GM23338 (cell line): ENCODE measurements at regions not wholly inside any gene's neighbourhood (a gene's known extent, or its start where the extent isn't known, plus 50 kb on each side); places are given as distances from the start of the nearest gene placed in this dataset.

Experiments used
- ATAC-seq: fragments of 200-7000 bp; cut with Tn5 transposase; 3 replicates; pipeline ENCODE4 v1.9.1; 2020
- DNase-seq: peaks from one replicate; pipeline ENCODE4 v3.0.0-alpha.2; 2015; ENCODE audit warnings: low spot score
- H2AFZ ChIP-seq: fragments of 200-600 bp; sonication (generic); 2 replicates; pipeline ENCODE4 v1.8.0; 2016; ENCODE audit warnings: antibody characterized with exemption, mild to moderate bottlenecking, moderate library complexity
- H3F3A ChIP-seq: fragments of 200-600 bp; sonication (generic); replicated peaks from 2 replicates; pipeline ENCODE4 v1.8.0; 2017; ENCODE audit warnings: antibody characterized with exemption, mixed run types, low read depth
- H3K27ac ChIP-seq: fragments of 200-600 bp; sonication (generic); 2 replicates; pipeline ENCODE4 v1.6.1; 2016; ENCODE audit warnings: low read depth
- H3K27me3 ChIP-seq: fragments of 200-600 bp; sonication (generic); 2 replicates; pipeline ENCODE4 v1.8.0; 2016; ENCODE audit warnings: mild to moderate bottlenecking, mixed run types, moderate library complexity; ENCODE audit not compliant: insufficient read depth
- H3K36me3 ChIP-seq: fragments of 200-600 bp; sonication (generic); 2 replicates; pipeline ENCODE4 v1.8.0; 2016; ENCODE audit warnings: mild to moderate bottlenecking; ENCODE audit not compliant: insufficient read depth
- H3K4me1 ChIP-seq: fragments of 200-600 bp; sonication (generic); 2 replicates; pipeline ENCODE4 v1.8.0; 2016; ENCODE audit warnings: mild to moderate bottlenecking, moderate library complexity; ENCODE audit not compliant: insufficient read depth
- H3K4me2 ChIP-seq: fragments of 200-600 bp; sonication (generic); 2 replicates; pipeline ENCODE4 v1.7.1; 2017; ENCODE audit warnings: mixed run types
- H3K4me3 ChIP-seq: fragments of 200-600 bp; sonication (generic); 2 replicates; pipeline ENCODE4 v1.6.1; 2016; ENCODE audit warnings: mixed run types
- H3K79me2 ChIP-seq: fragments of 200-600 bp; sonication (generic); replicated peaks from 2 replicates; pipeline ENCODE4 v1.8.0; 2017; ENCODE audit warnings: mild to moderate bottlenecking; ENCODE audit not compliant: insufficient read depth
- H3K9me2 ChIP-seq: fragments of 200-600 bp; sonication (generic); 2 replicates; pipeline ENCODE4 v1.8.0; 2017; ENCODE audit not compliant: insufficient read depth
- H4K20me1 ChIP-seq: fragments of 200-600 bp; sonication (generic); replicated peaks from 2 replicates; pipeline ENCODE4 v1.8.0; 2017; ENCODE audit warnings: mild to moderate bottlenecking; ENCODE audit not compliant: insufficient read depth
- H3K27ac Mint-ChIP-seq: 2 replicates; pipeline ENCODE4 v1.8.0; 2020; ENCODE audit warnings: inconsistent platforms, mild to moderate bottlenecking, moderate library complexity, mixed read lengths
- H3K27me3 Mint-ChIP-seq: 3 replicates; pipeline ENCODE4 v1.8.0; 2022; ENCODE audit warnings: low read depth, mild to moderate bottlenecking, moderate library complexity, mixed read lengths, inconsistent platforms; ENCODE audit not compliant: insufficient read depth, poor library complexity
- H3K36me3 Mint-ChIP-seq: 3 replicates; pipeline ENCODE4 v1.8.0; 2021; ENCODE audit warnings: low read depth, mild to moderate bottlenecking, inconsistent platforms, moderate library complexity, mixed read lengths
- H3K4me1 Mint-ChIP-seq: 3 replicates; pipeline ENCODE4 v1.8.0; 2020; ENCODE audit warnings: mild to moderate bottlenecking, inconsistent platforms, mixed read lengths
- H3K4me3 Mint-ChIP-seq: 3 replicates; pipeline ENCODE4 v1.8.0; 2021; ENCODE audit warnings: moderate library complexity, mild to moderate bottlenecking, inconsistent platforms, mixed read lengths
- H3K9me3 Mint-ChIP-seq: 3 replicates; pipeline ENCODE4 v1.8.0; 2020; ENCODE audit warnings: moderate library complexity, mild to moderate bottlenecking, inconsistent platforms, mixed read lengths
- CTCF ChIP-seq, 2 experiments: fragments of 200-600 bp in 1 of 2; sonication (generic) in 1 of 2; conservative IDR thresholded peaks; 2 replicates each; pipeline versions ENCODE4 v1.5.1 to v1.6.1; 2016 to 2017; ENCODE audit warnings: antibody characterized with exemption in 2 of 2, low read depth in 2 of 2, mild to moderate bottlenecking in 2 of 2, moderate library complexity in 1 of 2
- EZH2 ChIP-seq: fragments of 200-600 bp; sonication (generic); IDR thresholded peaks from one replicate; pipeline ENCODE4 v1.8.0; 2017; ENCODE audit warnings: antibody characterized with exemption, mild to moderate bottlenecking, low read depth; ENCODE audit not compliant: unreplicated experiment
- EZH2phosphoT487 ChIP-seq: fragments of 200-600 bp; sonication (generic); IDR thresholded peaks from one replicate; pipeline ENCODE4 v1.8.1; 2018; ENCODE audit warnings: antibody characterized with exemption; ENCODE audit not compliant: unreplicated experiment
- JUNB ChIP-seq: IDR thresholded peaks from one replicate; pipeline ENCODE4 v1.6.1; 2016; ENCODE audit warnings: antibody characterized with exemption; ENCODE audit not compliant: unreplicated experiment
- NANOG ChIP-seq: IDR thresholded peaks from 2 replicates; pipeline ENCODE4 v1.6.1; 2016; ENCODE audit warnings: antibody characterized with exemption, borderline replicate concordance
- POLR2AphosphoS5 ChIP-seq: IDR thresholded peaks from 2 replicates; pipeline ENCODE4 v1.6.1; 2016; ENCODE audit warnings: antibody characterized with exemption, low read depth
- REST ChIP-seq: IDR thresholded peaks from one replicate; pipeline ENCODE4 v1.6.1; 2018; ENCODE audit warnings: antibody characterized with exemption; ENCODE audit not compliant: unreplicated experiment
- ZNF331 ChIP-seq: fragments of 250-450 bp; sonication (Bioruptor Pico); IDR thresholded peaks from 2 replicates; pipeline ENCODE4 v1.5.0; 2020; ENCODE audit warnings: low read depth, mild to moderate bottlenecking, moderate library complexity
- TF ChIP-seq, protein P1 (sequence below): IDR thresholded peaks from 2 replicates; pipeline ENCODE4 v1.6.1; 2016; ENCODE audit warnings: antibody characterized with exemption
- TF ChIP-seq, protein P2 (sequence below): fragments of 250-450 bp; sonication (Bioruptor Pico); IDR thresholded peaks from 2 replicates; pipeline ENCODE4 v1.5.0; 2020; ENCODE audit warnings: mild to moderate bottlenecking, moderate library complexity

DNA sequence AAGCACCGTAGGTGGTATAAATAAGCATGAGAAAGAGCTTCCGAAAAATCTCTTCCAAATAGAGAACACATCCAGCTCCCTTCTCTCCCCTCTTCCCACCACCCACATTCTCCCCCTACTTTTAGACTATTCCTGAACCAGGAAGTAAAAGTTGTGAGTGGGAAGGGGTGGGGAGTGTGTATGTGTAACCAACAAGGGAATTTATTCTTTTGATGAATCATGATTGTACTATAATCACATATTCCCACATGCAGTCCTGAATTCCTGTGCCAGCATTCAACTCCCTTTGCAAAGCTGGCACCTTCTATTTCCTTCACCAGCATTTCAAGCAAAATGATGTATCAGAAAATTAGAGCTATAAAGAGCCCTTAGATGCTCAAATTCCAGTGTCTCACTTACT is 230.6 kb upstream of the CHRM2 start (continued):
- TF ChIP-seq POLR2AphosphoS5 (no peak), CTCF (conservative IDR thresholded peaks at IDR 0.05; ENCODE audit: low read depth in 2 of 2) (no peak)
- TF ChIP-seq, protein P1, sequence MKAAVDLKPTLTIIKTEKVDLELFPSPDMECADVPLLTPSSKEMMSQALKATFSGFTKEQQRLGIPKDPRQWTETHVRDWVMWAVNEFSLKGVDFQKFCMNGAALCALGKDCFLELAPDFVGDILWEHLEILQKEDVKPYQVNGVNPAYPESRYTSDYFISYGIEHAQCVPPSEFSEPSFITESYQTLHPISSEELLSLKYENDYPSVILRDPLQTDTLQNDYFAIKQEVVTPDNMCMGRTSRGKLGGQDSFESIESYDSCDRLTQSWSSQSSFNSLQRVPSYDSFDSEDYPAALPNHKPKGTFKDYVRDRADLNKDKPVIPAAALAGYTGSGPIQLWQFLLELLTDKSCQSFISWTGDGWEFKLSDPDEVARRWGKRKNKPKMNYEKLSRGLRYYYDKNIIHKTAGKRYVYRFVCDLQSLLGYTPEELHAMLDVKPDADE, result no peak

DNA sequence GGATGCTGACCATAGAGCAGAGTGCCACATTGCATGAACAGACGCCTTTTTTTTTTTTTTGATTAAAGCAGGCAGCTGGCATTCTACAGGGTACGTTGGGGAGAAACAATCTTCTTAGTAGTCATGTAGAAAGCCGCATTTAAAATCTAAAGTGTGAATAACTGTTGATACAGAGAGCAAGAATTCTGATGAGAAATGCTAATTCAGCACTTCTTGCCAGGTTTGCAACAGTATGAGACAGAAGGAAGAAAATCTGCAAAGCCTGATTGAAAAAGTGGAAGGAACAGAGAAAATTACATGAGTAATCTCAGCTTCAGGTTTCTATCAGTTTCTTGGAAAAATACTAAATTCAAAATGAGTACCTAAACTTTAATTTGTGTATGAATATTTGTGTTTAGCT is 232.7 kb upstream of the CHRM2 start:
- no peaks in the 10 kb centered on the region for H3K79me2 ChIP-seq
- no peak for ATAC-seq
- no peak for DNase-seq
- Mint-ChIP-seq H3K4me1 (peaks cover 22% of the 10 kb centered on the region), H3K9me3 (no peaks in the 10 kb centered on the region; the same call in 2 of the 3 replicates), H3K4me3 (no peak overlapping the region), H3K27me3 (no peaks in the 10 kb centered on the region), H3K36me3 (peaks cover 1% of the 10 kb centered on the region; the same call in 1 of the 3 replicates), H3K27ac (no peak overlapping the region)
- H3K4me3 ChIP-seq, result no peak overlapping the region
- no peak overlapping the region for H2AFZ ChIP-seq
- no peaks in the 10 kb centered on the region for H3K36me3 ChIP-seq
- H4K20me1 ChIP-seq, result no peaks in the 10 kb centered on the region
- no peaks in the 10 kb centered on the region for H3F3A ChIP-seq
- H3K27ac ChIP-seq, result no peak overlapping the region
- H3K9me2 ChIP-seq, result no peaks in the 10 kb centered on the region
- H3K4me2 ChIP-seq, result no peak overlapping the region
- no peaks in the 10 kb centered on the region for H3K27me3 ChIP-seq
- peaks cover 15% of the 10 kb centered on the region for H3K4me1 ChIP-seq
- TF ChIP-seq EZH2phosphoT487 (no peak), POLR2AphosphoS5 (no peak), CTCF (conservative IDR thresholded peaks at IDR 0.05; ENCODE audit: low read depth in 2 of 2) (no peak), JUNB (no peak), ZNF331 (no peak), NANOG (no peak), EZH2 (no peak), REST (no peak)
- TF ChIP-seq, protein P2, sequence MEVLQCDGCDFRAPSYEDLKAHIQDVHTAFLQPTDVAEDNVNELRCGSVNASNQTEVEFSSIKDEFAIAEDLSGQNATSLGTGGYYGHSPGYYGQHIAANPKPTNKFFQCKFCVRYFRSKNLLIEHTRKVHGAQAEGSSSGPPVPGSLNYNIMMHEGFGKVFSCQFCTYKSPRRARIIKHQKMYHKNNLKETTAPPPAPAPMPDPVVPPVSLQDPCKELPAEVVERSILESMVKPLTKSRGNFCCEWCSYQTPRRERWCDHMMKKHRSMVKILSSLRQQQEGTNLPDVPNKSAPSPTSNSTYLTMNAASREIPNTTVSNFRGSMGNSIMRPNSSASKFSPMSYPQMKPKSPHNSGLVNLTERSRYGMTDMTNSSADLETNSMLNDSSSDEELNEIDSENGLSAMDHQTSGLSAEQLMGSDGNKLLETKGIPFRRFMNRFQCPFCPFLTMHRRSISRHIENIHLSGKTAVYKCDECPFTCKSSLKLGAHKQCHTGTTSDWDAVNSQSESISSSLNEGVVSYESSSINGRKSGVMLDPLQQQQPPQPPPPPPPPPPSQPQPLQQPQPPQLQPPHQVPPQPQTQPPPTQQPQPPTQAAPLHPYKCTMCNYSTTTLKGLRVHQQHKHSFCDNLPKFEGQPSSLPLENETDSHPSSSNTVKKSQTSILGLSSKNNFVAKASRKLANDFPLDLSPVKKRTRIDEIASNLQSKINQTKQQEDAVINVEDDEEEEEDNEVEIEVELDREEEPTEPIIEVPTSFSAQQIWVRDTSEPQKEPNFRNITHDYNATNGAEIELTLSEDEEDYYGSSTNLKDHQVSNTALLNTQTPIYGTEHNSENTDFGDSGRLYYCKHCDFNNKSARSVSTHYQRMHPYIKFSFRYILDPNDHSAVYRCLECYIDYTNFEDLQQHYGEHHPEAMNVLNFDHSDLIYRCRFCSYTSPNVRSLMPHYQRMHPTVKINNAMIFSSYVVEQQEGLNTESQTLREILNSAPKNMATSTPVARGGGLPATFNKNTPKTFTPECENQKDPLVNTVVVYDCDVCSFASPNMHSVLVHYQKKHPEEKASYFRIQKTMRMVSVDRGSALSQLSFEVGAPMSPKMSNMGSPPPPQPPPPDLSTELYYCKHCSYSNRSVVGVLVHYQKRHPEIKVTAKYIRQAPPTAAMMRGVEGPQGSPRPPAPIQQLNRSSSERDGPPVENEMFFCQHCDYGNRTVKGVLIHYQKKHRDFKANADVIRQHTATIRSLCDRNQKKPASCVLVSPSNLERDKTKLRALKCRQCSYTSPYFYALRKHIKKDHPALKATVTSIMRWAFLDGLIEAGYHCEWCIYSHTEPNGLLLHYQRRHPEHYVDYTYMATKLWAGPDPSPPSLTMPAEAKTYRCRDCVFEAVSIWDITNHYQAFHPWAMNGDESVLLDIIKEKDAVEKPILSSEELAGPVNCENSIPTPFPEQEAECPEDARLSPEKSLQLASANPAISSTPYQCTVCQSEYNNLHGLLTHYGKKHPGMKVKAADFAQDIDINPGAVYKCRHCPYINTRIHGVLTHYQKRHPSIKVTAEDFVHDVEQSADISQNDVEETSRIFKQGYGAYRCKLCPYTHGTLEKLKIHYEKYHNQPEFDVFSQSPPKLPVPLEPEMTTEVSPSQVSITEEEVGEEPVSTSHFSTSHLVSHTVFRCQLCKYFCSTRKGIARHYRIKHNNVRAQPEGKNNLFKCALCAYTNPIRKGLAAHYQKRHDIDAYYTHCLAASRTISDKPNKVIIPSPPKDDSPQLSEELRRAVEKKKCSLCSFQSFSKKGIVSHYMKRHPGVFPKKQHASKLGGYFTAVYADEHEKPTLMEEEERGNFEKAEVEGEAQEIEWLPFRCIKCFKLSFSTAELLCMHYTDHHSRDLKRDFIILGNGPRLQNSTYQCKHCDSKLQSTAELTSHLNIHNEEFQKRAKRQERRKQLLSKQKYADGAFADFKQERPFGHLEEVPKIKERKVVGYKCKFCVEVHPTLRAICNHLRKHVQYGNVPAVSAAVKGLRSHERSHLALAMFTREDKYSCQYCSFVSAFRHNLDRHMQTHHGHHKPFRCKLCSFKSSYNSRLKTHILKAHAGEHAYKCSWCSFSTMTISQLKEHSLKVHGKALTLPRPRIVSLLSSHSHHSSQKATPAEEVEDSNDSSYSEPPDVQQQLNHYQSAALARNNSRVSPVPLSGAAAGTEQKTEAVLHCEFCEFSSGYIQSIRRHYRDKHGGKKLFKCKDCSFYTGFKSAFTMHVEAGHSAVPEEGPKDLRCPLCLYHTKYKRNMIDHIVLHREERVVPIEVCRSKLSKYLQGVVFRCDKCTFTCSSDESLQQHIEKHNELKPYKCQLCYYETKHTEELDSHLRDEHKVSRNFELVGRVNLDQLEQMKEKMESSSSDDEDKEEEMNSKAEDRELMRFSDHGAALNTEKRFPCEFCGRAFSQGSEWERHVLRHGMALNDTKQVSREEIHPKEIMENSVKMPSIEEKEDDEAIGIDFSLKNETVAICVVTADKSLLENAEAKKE (CRISPR knock-in tag), result no peak
